ENCODE measurements at regions not wholly inside any gene's neighbourhood (a gene's known extent, or its start where the extent isn't known, plus 50 kb on each side); places are given as distances from the start of the nearest gene placed in this dataset.

DNA sequence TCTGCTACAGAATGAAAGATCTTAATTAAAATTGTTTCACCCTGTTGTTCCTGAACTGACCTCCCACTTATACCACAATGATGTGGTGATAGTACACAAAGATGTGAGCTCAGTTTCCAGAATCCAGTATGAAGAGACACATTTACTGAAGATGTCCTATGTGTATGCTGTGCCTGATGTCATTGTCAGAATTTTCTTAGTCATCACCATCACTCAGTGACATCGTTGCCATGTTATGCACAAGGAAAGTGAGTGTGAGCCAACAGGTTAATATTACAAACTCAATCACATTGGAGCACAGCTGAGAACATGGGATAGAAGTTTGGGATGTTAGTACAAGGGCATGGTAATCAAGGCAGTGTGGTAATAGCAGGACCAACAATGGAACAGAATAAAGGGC is 199.7 kb upstream of the CHRNA7 start:
- TF ChIP-seq ZNF75D (CRISPR knock-in tag; IDR thresholded peaks at IDR 0.05; ENCODE audit: borderline replicate concordance) (no peak), PHF5A (CRISPR knock-in tag; IDR thresholded peaks at IDR 0.05; ENCODE audit: low read depth, unreplicated experiment) (no peak), KLF6 (CRISPR knock-in tag; IDR thresholded peaks at IDR 0.05) (no peak), BCL6 (CRISPR knock-in tag; IDR thresholded peaks at IDR 0.05) (no peak), RAD21 (CRISPR knock-in tag; IDR thresholded peaks at IDR 0.05) (no peak), AKAP8 (CRISPR knock-in tag; IDR thresholded peaks at IDR 0.05) (no peak), ZNF557 (CRISPR knock-in tag; IDR thresholded peaks at IDR 0.05) (no peak), ZNF382 (CRISPR knock-in tag; IDR thresholded peaks at IDR 0.05; ENCODE audit: borderline replicate concordance) (no peak), EP300 (IDR thresholded peaks at IDR 0.05; ENCODE audit: low read depth in 2 of 2, low read length in 2 of 2) (no peak), EP300 (CRISPR knock-in tag; IDR thresholded peaks at IDR 0.05; ENCODE audit: borderline replicate concordance) (no peak), GABPB1 (CRISPR knock-in tag; IDR thresholded peaks at IDR 0.05) (no peak), ZNF326 (CRISPR knock-in tag; IDR thresholded peaks at IDR 0.05; ENCODE audit: borderline replicate concordance) (no peak)
- TF ChIP-seq, protein P1, sequence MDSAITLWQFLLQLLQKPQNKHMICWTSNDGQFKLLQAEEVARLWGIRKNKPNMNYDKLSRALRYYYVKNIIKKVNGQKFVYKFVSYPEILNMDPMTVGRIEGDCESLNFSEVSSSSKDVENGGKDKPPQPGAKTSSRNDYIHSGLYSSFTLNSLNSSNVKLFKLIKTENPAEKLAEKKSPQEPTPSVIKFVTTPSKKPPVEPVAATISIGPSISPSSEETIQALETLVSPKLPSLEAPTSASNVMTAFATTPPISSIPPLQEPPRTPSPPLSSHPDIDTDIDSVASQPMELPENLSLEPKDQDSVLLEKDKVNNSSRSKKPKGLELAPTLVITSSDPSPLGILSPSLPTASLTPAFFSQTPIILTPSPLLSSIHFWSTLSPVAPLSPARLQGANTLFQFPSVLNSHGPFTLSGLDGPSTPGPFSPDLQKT (CRISPR knock-in tag; IDR thresholded peaks at IDR 0.05; ENCODE audit: borderline replicate concordance) = no peak
- TF ChIP-seq, protein P2, sequence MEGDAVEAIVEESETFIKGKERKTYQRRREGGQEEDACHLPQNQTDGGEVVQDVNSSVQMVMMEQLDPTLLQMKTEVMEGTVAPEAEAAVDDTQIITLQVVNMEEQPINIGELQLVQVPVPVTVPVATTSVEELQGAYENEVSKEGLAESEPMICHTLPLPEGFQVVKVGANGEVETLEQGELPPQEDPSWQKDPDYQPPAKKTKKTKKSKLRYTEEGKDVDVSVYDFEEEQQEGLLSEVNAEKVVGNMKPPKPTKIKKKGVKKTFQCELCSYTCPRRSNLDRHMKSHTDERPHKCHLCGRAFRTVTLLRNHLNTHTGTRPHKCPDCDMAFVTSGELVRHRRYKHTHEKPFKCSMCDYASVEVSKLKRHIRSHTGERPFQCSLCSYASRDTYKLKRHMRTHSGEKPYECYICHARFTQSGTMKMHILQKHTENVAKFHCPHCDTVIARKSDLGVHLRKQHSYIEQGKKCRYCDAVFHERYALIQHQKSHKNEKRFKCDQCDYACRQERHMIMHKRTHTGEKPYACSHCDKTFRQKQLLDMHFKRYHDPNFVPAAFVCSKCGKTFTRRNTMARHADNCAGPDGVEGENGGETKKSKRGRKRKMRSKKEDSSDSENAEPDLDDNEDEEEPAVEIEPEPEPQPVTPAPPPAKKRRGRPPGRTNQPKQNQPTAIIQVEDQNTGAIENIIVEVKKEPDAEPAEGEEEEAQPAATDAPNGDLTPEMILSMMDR (CRISPR knock-in tag; IDR thresholded peaks at IDR 0.05) = no peak
- TF ChIP-seq, protein P3, sequence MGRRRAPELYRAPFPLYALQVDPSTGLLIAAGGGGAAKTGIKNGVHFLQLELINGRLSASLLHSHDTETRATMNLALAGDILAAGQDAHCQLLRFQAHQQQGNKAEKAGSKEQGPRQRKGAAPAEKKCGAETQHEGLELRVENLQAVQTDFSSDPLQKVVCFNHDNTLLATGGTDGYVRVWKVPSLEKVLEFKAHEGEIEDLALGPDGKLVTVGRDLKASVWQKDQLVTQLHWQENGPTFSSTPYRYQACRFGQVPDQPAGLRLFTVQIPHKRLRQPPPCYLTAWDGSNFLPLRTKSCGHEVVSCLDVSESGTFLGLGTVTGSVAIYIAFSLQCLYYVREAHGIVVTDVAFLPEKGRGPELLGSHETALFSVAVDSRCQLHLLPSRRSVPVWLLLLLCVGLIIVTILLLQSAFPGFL (CRISPR knock-in tag; IDR thresholded peaks at IDR 0.05) = no peak

Measured in HepG2 (cell line).